Calu3 (cell line): ENCODE measurements at regions not wholly inside any gene's neighbourhood (a gene's known extent, or its start where the extent isn't known, plus 50 kb on each side); places are given as distances from the start of the nearest gene placed in this dataset.

Experiments
- BruUV-seq: library from RNA; stranded (reverse); fragments of 400-500 nt; replicated peaks from 2 replicates; lab custom pipeline; 2021; lab: Mats Ljungman, UMichigan
- CTCF ChIA-PET: fragments of 300-600 bp; sonication (Branson Sonifier 250); formaldehyde crosslinking; loops from one replicate; lab custom pipeline; 2022; ENCODE audit warnings: antibody characterized with exemption; lab: Charles Lee
- DNase-seq: peaks from one replicate; pipeline ENCODE4 v3.0.0; 2022
- H3K27ac Mint-ChIP-seq: one replicate; pipeline ENCODE4 v1.8.0; 2022; ENCODE audit warnings: mixed read lengths; ENCODE audit not compliant: unreplicated experiment
- H3K27me3 Mint-ChIP-seq: one replicate; pipeline ENCODE4 v1.8.0; 2022; ENCODE audit warnings: mixed read lengths; ENCODE audit not compliant: unreplicated experiment
- H3K36me3 Mint-ChIP-seq: one replicate; pipeline ENCODE4 v1.8.0; 2022; ENCODE audit warnings: mild to moderate bottlenecking, moderate library complexity, mixed read lengths; ENCODE audit not compliant: insufficient read depth, unreplicated experiment
- H3K4me1 Mint-ChIP-seq: one replicate; pipeline ENCODE4 v1.8.0; 2022; ENCODE audit warnings: mild to moderate bottlenecking, low read depth, mixed read lengths; ENCODE audit not compliant: unreplicated experiment
- H3K4me3 Mint-ChIP-seq: one replicate; pipeline ENCODE4 v1.8.0; 2022; ENCODE audit warnings: mild to moderate bottlenecking, low read depth, moderate library complexity, mixed read lengths; ENCODE audit not compliant: unreplicated experiment
- H3K9me3 Mint-ChIP-seq: one replicate; pipeline ENCODE4 v1.8.0; 2022; ENCODE audit warnings: low read depth, mixed read lengths; ENCODE audit not compliant: unreplicated experiment
- CTCF ChIP-seq: fragments of 200-600 bp; IDR thresholded peaks from one replicate; pipeline ENCODE4 v1.8.0; 2022; ENCODE audit warnings: antibody characterized with exemption; ENCODE audit not compliant: unreplicated experiment
- intact Hi-C: fragments of 100-400 bp; cut with micrococcal nuclease; formaldehyde crosslinking; loops from one replicate; pipeline ENCODE4 v1.10.0; 2022; ENCODE audit not compliant: unreplicated experiment

DNA sequence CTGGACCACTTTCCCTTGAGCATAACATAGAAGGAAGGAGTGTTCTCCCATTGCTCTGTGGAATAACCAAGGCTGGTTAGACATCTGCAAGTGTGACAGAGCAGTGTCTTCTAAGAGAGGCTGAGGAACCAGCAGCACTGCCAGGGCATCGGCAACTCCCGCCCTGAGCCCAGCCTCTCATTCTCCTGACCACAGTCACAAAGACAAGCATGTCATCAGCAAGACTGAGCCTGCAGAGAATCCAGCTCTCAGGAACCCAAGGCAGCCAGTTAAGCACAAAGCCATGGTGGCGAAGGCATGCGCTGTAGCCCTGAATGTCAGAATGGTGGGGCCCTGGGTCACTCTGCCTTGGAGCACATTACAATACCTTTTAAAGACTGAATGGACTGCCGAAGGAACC is 253.9 kb downstream of the AGTPBP1 start:
- BruUV-seq: no TSS peak
- TF ChIP-seq CTCF: no peak
- Mint-ChIP-seq H3K9me3 (no peaks in the 10 kb centered on the region), H3K27me3 (peaks cover 25% of the 10 kb centered on the region), H3K36me3 (no peaks in the 10 kb centered on the region), H3K4me1 (no peaks in the 10 kb centered on the region), H3K4me3 (no peak overlapping the region), H3K27ac (no peak overlapping the region)
- intact Hi-C loops: loop anchor here (10.0 kb wide), 1 partner anchor 373 kb away; no protein-coding TSS in a partner anchor
- DNase-seq: no peak
- CTCF ChIA-PET: no interaction called here

- DNase-seq: no peak
- H3K36me3 Mint-ChIP-seq: no peaks in the 10 kb centered on the region
- CTCF ChIA-PET: no interaction called here
- peaks cover 48% of the 10 kb centered on the region for H3K27me3 Mint-ChIP-seq
- intact Hi-C loops: loop anchor here (10.0 kb wide), 1 partner anchor 369 kb away; no protein-coding TSS in a partner anchor
- BruUV-seq: no TSS peak
- no peak overlapping the region for H3K4me3 Mint-ChIP-seq
- H3K4me1 Mint-ChIP-seq: no peaks in the 10 kb centered on the region
- no peaks in the 10 kb centered on the region for H3K9me3 Mint-ChIP-seq
- TF ChIP-seq CTCF: no peak
- H3K27ac Mint-ChIP-seq: no peak overlapping the region
Measured at GRCh38 chr9:85484235-85484634, 257.5 kb downstream of the AGTPBP1 start.

GRCh38 chr9:85483208-85483607 is 258.5 kb downstream of the AGTPBP1 start:
- TF ChIP-seq CTCF: no peak
- Mint-ChIP-seq H3K27me3 (peaks cover 49% of the 10 kb centered on the region), H3K36me3 (no peaks in the 10 kb centered on the region), H3K4me3 (no peak overlapping the region), H3K4me1 (no peaks in the 10 kb centered on the region), H3K9me3 (no peaks in the 10 kb centered on the region), H3K27ac (no peak overlapping the region)
- BruUV-seq: no TSS peak
- DNase-seq: no peak
- intact Hi-C loops: loop anchor here (10.0 kb wide), 1 partner anchor 368 kb away; no protein-coding TSS in a partner anchor
- CTCF ChIA-PET: no interaction called here

- no peak for TF ChIP-seq CTCF
- no peak for DNase-seq
- Mint-ChIP-seq H3K4me1 (no peaks in the 10 kb centered on the region), H3K36me3 (no peaks in the 10 kb centered on the region), H3K27me3 (peaks cover 36% of the 10 kb centered on the region), H3K4me3 (no peak overlapping the region), H3K9me3 (peaks cover 4% of the 10 kb centered on the region), H3K27ac (no peak overlapping the region)
- CTCF ChIA-PET: no interaction called here
- intact Hi-C loops: no loop called here
- BruUV-seq: no TSS peak
Measured at GRCh38 chr9:85479305-85479704, 262.4 kb downstream of the AGTPBP1 start.
